HG03135 (cell line): ENCODE measurements at regions not wholly inside any gene's neighbourhood (a gene's known extent, or its start where the extent isn't known, plus 50 kb on each side); places are given as distances from the start of the nearest gene placed in this dataset.

ENCODE experiments used
- ATAC-seq: cut with Tn5 transposase; IDR thresholded peaks from one replicate; pipeline ENCODE4 v1.9.1; 2021; ENCODE audit warnings: mild to moderate bottlenecking, moderate library complexity; ENCODE audit not compliant: unreplicated experiment

DNA sequence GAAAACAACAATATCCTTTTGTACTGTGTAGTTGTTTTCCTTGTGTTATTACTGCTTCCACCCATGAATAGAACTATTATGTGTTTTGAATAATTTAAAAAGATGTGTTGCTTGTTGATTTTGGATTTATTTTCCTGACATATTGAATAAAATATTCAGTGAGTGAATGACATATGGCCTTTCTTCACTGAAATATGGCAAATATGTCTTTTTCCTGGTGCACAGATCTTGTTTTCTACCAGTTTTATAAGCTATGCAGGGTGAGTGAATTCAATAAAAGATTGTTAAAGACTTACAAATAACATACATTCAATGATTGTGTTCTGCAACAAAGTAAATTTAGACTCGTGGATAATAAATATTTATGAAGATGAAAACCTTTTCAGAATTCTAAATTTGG, 1216.3 kb upstream of the ADGRL3 start:
- no peak for ATAC-seq

DNA sequence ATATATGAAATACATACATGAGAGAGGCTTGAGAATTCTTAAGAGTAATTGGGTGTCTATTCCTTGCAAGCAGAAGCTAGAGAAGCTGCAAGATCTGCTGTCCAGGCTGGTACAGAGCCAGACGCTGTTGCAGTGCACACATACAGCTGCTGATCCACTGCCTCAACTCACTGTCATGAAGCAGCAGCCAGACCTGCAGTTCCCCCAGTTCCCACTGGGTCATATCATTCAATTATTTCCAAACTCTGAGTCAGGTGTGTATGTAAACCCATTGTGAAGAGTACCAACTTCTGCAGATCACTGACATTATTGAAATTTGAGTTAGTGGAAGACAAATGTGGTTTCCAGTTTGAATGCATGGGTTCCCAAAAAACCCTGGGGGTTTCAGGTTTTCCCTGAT, 1212.8 kb upstream of the ADGRL3 start:
- no peak for ATAC-seq

DNA sequence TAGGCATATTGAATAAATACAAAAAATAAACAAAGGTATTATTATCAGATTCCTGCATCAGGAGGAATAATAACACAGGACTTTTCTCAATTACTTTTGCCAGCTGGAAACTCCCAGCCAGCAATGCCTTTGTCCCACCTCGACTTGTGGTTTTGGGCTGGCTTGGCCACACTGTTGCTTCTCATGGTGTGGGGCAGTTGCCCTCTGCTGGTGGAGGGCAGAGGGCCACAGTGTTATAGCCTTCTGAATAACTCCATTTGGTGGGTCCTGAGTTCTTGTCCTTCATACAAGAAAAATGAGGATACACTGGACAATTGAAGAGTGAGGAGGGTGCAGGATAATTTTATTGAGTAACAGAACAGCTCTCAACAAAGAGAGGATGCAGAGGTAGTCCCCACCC, 1206.0 kb upstream of the ADGRL3 start:
- no peak for ATAC-seq

DNA sequence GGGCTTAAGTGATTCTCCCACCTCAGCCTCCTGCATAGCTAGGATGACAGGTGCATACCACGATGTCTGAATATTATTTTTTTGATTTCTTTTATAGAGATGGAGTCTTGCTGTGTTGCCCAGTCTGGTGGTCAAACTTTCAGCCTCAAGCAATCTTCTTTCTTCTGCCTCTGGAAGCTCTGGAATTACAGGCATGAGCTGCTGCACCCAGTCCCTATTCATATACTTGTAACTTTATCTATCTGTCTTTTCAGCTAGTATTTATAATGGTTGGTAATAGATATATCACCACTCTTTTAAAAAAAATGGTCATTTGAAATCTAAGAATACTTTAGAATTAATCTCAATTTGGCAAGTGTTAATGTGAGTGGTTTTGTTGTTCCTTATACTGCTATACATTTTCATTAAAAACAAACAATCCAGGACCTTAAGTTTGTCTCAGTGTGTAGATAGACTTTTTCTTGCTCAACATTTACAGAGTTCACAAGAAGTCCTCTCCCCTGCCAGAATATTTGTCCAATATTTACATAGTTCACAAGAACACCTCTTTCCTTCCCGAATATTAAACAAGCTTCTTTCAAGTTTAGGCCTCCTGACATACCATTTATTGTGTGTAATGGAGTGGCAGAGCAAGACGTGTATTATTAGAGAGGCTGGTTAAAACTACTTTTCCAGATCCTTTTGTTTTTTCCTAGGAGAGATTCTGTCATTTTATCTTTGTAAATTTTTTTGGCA, 1197.4 kb upstream of the ADGRL3 start:
- ATAC-seq = no peak

DNA sequence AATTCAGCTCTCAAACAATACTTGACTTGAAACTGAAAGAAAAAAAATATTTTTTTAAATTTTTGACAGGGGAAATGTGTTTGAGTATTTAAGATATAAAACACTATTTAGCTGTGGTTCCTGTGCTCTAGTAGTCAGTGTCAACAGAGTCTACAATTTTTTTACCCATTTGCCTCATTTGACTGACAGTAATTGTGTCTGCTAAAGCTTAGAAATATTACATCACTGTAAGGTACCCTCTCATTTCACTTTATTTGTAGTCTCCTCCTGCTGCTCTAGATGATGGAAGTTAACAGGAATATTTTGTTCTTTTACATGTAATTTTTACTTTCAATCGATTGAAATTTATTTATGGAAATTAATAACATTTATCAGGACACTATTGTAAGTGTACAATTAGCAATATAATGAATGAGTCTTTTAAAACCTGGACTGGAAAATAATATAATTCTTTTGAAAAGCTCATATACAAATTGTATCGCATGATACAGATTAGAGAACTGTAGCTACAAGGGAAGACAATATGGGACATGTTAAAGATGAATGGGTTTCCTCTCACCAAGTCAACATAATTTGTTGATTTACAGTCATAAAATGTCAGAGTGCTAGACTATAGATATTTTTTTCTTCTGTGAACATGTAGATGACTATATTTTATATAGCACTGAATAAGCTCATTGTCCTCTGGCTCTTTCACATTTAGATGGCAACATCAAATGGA, 1186.5 kb upstream of the ADGRL3 start:
- no peak for ATAC-seq

DNA sequence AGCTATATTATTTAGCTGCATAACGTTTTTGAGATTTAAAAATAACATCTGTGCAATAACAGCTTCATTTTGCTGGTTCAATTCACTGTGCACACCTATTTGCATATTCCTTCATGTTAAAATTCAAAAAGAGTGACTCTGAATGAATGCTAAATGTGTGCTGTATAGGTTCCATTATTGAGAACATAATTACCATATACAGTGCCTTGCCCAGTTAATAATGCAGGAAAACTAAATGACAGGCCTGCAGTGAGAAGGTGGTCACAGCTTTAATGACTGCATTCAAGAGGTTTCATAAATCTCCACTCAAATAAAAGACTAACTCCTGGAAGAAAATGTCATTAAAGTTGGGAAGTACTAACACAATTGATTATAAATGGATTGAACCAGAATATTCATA, 1183.2 kb upstream of the ADGRL3 start:
- ATAC-seq = no peak

DNA sequence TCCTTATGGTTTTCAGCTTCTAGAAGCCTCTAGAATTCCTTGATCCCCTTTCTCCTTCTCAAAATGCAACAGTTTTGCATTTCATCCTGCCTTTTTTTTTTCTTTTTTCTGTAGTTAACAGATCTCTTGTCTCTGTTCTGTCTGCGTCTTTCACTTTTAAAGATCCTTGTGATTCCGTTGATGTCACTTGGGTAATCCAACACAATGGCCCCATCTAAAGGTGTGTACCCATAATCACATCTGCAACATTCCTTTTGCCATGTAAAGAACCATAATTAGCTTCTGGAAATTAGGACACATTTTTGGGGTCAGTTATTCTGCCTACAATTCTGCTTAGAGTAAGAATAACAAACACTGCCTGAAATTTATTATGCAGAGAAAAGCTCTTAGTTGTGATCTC, 1180.9 kb upstream of the ADGRL3 start:
- ATAC-seq = no peak

DNA sequence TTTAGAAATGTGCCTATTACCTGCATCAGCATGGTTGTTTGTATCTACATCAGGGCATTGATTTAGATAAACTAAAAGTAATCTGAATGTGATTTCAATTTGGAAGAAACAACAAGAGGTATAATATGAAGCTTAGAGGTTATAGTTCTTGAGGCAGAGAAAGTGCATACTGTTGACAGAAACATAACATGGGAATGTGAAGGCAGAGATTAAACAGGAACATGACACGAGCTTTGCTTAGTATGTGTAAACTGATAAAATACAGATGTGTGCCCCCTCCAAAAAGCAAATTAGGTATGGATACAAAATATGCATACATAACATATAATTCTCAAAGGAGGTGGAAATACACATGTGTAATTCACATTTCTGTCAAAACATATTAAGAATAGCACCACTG, 1180.2 kb upstream of the ADGRL3 start:
- ATAC-seq = no peak

DNA sequence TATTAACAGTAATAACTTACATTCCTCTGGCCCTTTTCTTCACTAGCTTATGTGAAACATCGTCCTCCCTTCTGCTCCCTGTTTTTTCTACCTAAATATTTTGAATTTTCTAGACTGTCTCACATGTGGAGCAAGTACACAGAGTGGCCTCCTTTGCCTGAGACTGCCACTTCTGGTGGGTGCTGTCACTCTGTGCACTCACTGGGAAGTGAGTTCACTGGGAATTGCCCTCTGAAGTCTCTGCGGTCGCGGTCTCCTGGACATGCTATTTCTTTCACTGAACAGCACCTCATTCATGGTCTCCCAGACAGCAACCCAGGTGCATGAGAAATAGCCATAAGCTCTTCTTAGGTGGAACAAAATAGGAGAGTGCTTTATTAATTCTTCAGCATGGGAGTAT, 1179.7 kb upstream of the ADGRL3 start:
- no peak for ATAC-seq

DNA sequence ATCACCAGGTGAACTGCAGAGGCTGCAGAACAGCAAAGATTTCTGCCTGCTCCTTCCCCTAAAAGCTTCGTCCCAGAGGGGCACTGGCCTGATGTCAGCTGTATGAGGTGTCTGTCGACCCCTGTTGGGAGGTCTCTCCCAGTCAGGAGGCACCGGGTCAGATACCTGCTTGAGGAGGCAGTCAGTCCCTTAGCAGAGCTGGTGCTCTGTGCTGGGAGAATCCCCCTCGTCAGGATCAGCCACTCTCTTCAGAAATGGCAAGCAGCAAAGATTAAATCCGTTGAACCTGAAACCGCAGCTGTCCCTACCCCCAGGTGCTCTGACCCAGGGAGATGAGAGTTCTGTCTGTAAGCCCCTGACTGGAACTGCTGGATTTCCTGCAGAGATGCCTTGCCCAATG, 1166.3 kb upstream of the ADGRL3 start:
- no peak for ATAC-seq

DNA sequence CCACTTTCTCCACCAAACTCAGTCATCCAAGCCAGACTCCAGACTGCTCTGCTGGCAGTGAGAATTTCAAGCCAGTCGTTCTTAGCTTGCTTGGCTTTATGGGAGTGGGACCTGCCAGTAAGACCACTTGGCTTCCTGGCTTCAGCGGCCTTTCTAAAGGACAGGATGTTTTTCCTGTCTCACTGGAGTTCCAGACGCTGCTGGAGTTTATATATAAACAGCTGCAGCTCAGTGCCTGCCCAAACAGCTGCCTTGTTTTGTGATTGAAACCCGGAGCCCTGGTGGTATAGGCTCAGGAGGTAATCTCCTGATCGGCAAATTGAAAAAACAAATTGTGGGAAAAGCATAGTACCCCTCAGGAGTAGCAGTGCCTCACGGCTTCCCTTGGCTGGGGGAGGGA, 1165.8 kb upstream of the ADGRL3 start:
- no peak for ATAC-seq

DNA sequence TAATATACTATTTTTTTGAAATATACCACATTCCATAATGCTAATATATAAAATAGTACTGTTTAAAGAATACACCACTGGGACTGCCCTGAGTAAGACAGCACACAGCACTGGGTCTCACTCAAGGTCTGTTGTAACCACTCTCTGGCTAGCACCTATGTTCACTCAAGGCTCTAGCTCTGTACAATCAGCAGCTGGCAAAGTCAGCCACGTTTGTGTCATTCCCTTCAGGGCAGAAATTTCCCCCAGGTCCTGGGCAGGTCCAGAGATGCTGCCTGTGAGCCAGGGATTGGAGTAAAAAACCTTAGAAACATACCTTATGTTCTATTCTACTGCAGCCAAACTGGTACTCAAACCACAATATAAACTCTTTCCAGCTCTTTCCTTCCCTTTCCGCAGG, 1160.2 kb upstream of the ADGRL3 start:
- no peak for ATAC-seq

DNA sequence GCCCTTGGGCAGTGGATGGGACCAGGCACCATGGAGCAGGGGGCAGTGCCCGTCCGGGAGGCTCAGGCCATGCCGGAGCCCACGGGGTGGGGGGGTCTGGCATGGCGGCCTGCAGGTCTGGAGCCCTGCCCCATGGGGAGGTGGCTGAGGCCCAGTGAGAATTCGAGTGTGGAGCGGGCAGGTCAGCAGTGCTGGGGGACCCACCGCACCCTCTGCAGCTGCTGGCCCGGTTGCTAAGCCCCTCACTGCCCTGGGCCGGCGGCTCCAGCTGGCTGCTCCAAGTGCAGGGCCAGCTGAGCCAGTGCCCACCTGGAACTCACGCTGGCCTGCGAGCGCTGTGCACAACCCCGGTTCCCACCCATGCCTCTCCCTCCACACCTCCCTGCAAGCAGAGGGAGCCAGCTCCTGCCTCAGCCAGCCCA, 1157.9 kb upstream of the ADGRL3 start:
- no peak for ATAC-seq

DNA sequence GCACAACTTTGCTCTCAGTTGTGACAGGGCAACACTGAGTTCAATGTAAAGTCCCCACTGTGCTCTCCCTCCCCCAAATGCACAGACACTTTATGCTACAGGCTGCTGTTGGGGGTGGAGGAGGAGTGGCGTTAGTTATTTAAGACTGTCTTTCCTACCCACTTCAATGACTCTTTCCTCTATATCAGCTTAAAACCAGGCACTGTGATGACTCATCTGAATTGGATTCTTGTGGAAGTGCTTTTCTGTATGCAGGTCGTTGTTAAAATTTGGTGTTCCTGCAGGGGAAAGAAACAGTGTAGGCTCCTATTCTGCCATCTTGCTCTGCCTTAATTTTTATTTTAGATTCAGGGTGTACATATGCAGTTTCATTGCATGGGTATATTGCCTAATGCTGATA, 1157.2 kb upstream of the ADGRL3 start:
- ATAC-seq = no peak

DNA sequence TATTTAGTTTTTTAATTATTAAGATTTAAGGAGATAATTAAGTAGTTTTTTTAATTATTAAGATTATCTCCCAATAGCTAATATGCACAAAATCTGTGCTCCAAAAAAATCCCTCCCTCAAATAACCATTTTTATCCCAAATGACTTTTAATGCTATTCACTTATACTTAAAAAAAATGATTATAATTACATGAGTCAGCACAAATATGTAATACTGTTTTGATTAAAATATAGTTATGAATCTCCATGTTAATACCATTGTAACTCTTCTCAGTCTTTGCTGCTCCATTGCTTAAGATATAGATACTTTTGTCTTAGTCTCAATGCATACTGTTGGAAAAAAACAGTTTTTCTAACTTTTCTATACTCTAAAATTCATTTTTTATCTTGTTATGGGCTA, 1121.1 kb upstream of the ADGRL3 start:
- ATAC-seq = no peak

DNA sequence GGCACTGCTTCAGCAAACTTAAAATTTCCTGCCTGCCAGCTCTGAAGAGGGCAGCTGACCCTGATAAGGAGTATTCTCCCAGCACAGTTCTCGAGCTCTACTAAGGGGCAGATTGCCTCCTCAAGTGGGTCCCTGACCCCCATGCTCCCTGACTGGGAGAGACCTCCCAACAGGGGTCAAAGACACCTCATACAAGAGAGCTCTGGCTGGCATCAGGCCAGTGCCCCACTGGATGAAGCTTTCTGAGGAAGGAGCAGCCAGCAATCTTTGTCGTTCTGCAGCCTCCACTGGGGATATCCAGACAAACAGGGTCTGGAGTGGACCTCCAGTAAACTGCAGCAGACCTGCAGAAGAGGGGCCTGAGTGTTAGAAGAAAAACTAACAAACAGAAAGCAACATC, 1118.3 kb upstream of the ADGRL3 start:
- no peak for ATAC-seq

DNA sequence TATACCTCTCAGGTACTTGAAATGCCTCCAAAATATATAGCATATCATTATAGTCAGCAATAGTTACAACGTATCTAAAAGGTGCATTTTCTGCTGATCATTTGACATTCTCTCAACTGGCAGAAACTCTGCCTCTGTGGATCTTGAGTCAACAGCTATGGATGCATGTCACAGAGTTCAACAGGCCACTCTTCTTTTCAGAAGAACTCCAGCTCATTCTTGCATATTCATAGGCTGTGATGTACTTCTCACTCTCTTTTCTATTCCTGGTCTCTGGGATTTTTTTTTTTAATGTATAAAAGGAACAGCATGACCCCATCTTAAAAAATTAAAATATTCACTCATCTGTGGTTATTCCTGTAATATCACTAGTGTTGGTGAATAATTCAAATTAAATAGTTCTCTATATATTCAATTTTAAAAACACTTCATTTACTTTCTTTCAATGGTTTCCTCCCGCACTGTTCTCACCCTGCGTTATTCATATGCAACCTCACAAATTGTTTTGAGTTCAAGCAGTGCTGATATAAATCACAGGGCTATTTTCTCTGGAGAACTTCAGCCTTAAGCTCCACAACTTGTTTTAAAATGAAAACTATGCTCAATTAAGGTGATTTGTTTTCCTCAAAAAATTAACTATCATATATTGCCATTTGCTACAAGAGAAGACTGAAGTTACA, 1111.2 kb upstream of the ADGRL3 start:
- no peak for ATAC-seq

DNA sequence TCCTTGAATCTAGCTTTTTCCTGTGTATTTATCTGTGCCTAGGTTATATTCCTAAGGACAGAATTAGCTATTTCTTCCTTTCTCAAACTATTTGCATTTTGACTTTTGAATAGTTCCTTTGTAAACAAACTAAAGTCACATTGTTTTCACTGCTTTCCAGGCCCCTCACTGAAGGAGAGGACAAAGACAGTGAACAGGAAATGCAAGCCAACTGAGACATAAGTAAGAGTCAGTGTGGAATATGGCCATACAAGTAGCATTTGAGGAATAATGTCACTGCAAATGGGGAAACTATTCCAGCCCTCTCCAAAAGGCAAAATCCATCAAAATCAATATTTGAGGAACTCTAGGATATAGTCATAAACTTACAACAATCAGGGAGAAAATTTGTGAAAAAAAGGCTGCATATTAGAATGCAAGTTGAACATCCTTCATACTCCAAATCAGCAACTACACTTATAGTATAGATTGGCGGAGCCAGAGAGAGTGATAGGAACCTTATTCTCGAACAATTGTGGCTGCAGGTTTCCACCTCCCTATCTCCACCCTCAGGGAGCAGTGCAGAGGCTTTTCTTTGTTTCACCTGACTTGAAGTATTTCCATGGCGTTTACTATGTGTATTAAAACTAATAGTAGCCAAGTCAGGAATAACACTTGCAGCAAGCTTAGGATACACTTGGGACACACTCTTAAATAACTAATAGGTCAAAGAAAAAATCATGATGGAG, 1110.4 kb upstream of the ADGRL3 start:
- ATAC-seq = no peak

DNA sequence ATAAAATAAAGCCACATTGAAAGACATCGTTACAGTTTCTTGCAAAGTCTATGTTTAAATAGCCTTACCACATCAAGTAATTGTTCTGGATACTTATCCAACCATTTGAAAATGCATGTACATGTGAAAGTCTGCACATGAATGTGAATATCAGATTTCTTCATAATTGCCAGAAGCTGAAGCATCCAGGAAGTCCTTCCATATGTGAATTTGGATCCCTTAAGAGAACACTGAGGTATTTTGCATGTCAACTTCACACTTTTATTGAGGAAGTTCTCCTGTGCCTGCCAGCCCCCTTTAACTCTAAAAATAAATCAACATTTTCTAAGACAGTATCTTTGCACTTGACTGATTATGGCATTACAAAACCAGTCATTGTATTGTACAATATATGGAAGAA, 1103.5 kb upstream of the ADGRL3 start:
- no peak for ATAC-seq

DNA sequence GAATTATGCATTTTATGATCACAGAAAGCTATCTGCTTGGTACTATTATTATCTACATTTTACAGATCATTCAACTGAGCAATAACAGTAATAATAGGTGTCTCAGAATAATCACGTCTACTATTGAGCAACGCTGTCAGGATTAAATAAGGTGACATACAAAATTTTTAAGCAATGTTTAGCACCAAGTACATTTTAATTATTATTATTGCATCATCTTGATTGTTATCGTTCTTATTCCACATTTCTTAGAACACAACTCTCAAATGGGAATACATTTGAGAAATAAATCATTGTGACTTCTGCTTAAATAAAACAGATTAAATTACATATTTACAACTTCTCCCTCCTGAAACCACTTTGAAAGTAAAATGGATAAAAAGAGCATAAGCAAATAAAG, 1083.5 kb upstream of the ADGRL3 start:
- ATAC-seq = no peak

DNA sequence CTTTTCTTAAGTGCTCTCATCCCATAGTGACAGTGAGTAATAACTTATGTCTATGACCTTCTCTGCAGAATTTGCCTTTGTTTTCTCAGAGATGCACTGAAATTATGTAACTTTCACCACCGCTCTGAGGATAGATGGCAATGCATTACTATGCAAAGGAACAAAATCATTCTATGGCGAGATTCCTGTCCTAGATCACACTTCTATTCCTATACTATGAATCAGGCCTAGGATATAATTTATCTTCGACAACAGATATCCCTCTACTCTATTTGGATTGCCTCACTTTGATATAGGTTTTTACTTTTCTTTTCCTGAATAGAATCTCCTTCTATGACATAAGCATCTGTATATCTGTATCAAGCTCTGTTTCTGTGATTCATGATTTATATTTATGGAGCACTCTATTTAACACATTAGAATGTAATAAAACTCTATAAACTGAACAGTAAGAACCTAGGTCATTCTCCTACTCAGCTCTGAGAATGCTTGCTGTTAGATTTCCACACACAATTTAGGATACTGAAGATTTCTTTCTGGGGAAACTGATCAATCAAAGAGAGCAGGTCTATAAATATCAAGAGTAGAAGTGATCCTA, 1082.3 kb upstream of the ADGRL3 start:
- ATAC-seq = no peak
